Smooth muscle cell (in vitro differentiated cells): ENCODE measurements at regions not wholly inside any gene's neighbourhood (a gene's known extent, or its start where the extent isn't known, plus 50 kb on each side); places are given as distances from the start of the nearest gene placed in this dataset.

Experiments
- DNase-seq: peaks from one replicate; lab custom pipeline; 2025; ENCODE audit not compliant: unreplicated experiment; lab: John Stamatoyannopoulos, UW
- H2AFZ ChIP-seq: fragments of 200-600 bp; sonication (generic); 2 replicates; pipeline ENCODE4 v1.6.0; 2016; ENCODE audit warnings: antibody characterized with exemption, low read depth, mild to moderate bottlenecking
- H3F3A ChIP-seq: fragments of 200-600 bp; sonication (generic); 2 replicates; pipeline ENCODE4 v1.6.0; 2017; ENCODE audit warnings: antibody characterized with exemption, low read depth
- H3K27ac ChIP-seq: fragments of 200-600 bp; sonication (generic); 2 replicates; pipeline ENCODE4 v1.5.1; 2016; ENCODE audit warnings: low read depth, mild to moderate bottlenecking
- H3K27me3 ChIP-seq: fragments of 200-600 bp; sonication (generic); 2 replicates; pipeline ENCODE4 v1.6.1; 2016; ENCODE audit warnings: low read depth, mild to moderate bottlenecking
- H3K36me3 ChIP-seq: fragments of 200-600 bp; sonication (generic); 2 replicates; pipeline ENCODE4 v1.5.1; 2016; ENCODE audit warnings: low read depth
- H3K4me1 ChIP-seq: fragments of 200-600 bp; sonication (generic); 2 replicates; pipeline ENCODE4 v1.5.1; 2016; ENCODE audit warnings: low read depth
- H3K4me2 ChIP-seq: fragments of 200-600 bp; sonication (generic); 2 replicates; pipeline ENCODE4 v1.6.0; 2016; ENCODE audit warnings: mild to moderate bottlenecking
- H3K4me3 ChIP-seq: fragments of 200-600 bp; sonication (generic); 2 replicates; pipeline ENCODE4 v1.5.1; 2016; ENCODE audit warnings: mild to moderate bottlenecking
- H3K79me2 ChIP-seq: fragments of 200-600 bp; sonication (generic); 2 replicates; pipeline ENCODE4 v1.6.0; 2016; ENCODE audit warnings: low read depth, mild to moderate bottlenecking
- H3K9ac ChIP-seq: fragments of 200-600 bp; sonication (generic); 2 replicates; pipeline ENCODE4 v1.6.0; 2016; ENCODE audit warnings: low read depth
- H3K9me3 ChIP-seq: fragments of 200-600 bp; sonication (generic); replicated peaks from 2 replicates; pipeline ENCODE4 v1.5.1; 2016; ENCODE audit warnings: low read depth
- H4K20me1 ChIP-seq: fragments of 200-600 bp; sonication (generic); 2 replicates; pipeline ENCODE4 v1.6.0; 2016; ENCODE audit warnings: low read depth
- WGBS: methylation state at CpG from one replicate; pipeline ENCODE4 v1.1.7; 2016; ENCODE audit warnings: low lambda C conversion rate; 5-methylcytosine and 5-hydroxymethylcytosine counted together
- TF ChIP-seq, protein P1 (sequence below): fragments of 200-600 bp; sonication (generic); IDR thresholded peaks from 2 replicates; pipeline ENCODE4 v1.5.1; 2017; ENCODE audit warnings: borderline replicate concordance, mild to moderate bottlenecking, antibody characterized with exemption; ENCODE audit not compliant: insufficient read depth, poor library complexity, severe bottlenecking

GRCh38 chr3:120854908-120855526 is 53.0 kb upstream of the STXBP5L start:
- Histone ChIP-seq H3K36me3 (no peaks in the 10 kb centered on the region), H3F3A (no peaks in the 10 kb centered on the region), H3K79me2 (no peaks in the 10 kb centered on the region), H3K9ac (no peak overlapping the region), H3K4me3 (no peak overlapping the region), H3K4me2 (peak overlapping the region; percentile 35), H3K27me3 (no peaks in the 10 kb centered on the region), H3K4me1 (peaks cover 6% of the 10 kb centered on the region), H4K20me1 (no peaks in the 10 kb centered on the region), H2AFZ (peak overlapping the region; percentile 84), H3K27ac (peak overlapping the region; percentile 44), H3K9me3 (no peaks in the 10 kb centered on the region)
- WGBS = 78% methylated on average over 3 of the region's 3 CpGs
- TF ChIP-seq, protein P1, sequence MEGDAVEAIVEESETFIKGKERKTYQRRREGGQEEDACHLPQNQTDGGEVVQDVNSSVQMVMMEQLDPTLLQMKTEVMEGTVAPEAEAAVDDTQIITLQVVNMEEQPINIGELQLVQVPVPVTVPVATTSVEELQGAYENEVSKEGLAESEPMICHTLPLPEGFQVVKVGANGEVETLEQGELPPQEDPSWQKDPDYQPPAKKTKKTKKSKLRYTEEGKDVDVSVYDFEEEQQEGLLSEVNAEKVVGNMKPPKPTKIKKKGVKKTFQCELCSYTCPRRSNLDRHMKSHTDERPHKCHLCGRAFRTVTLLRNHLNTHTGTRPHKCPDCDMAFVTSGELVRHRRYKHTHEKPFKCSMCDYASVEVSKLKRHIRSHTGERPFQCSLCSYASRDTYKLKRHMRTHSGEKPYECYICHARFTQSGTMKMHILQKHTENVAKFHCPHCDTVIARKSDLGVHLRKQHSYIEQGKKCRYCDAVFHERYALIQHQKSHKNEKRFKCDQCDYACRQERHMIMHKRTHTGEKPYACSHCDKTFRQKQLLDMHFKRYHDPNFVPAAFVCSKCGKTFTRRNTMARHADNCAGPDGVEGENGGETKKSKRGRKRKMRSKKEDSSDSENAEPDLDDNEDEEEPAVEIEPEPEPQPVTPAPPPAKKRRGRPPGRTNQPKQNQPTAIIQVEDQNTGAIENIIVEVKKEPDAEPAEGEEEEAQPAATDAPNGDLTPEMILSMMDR = no peak
- DNase-seq = no peak

GRCh38 chr3:120855665-120856437 is 52.2 kb upstream of the STXBP5L start:
- no peak overlapping the region for H2AFZ ChIP-seq
- peaks cover 6% of the 10 kb centered on the region for H3K4me1 ChIP-seq
- no peak overlapping the region for H3K27ac ChIP-seq
- DNase-seq = no peak
- H3K9me3 ChIP-seq = no peaks in the 10 kb centered on the region
- 49% methylated on average over 7 of the region's 7 CpGs for WGBS
- no peaks in the 10 kb centered on the region for H3K36me3 ChIP-seq
- no peak overlapping the region for H3K9ac ChIP-seq
- TF ChIP-seq, protein P1 = no peak
- H3K79me2 ChIP-seq = no peaks in the 10 kb centered on the region
- no peaks in the 10 kb centered on the region for H3K27me3 ChIP-seq
- no peaks in the 10 kb centered on the region for H3F3A ChIP-seq
- H3K4me3 ChIP-seq = no peak overlapping the region
- peak overlapping the region; percentile 37 for H3K4me2 ChIP-seq
- H4K20me1 ChIP-seq = no peaks in the 10 kb centered on the region
